NCI-H1930 (cell line): ENCODE measurements at regions not wholly inside any gene's neighbourhood (a gene's known extent, or its start where the extent isn't known, plus 50 kb on each side); places are given as distances from the start of the nearest gene placed in this dataset.
"Not testable (repeated sequence)": the region's sequence is repeated elsewhere in the genome, so short reads cannot be mapped to it uniquely, and the experiment has no call there.

Source experiments
- DNase-seq, 2 experiments: peaks; one replicate each; lab custom pipeline; 2025; lab: John Stamatoyannopoulos, UW

- no peak for DNase-seq
Measured at GRCh38 chr6:14530385-14530784, 412.8 kb downstream of the CD83 start.

- DNase-seq: no peak
Measured at GRCh38 chr6:14533446-14533845, 415.9 kb downstream of the CD83 start.

- DNase-seq: no peak
Measured at GRCh38 chr6:14537030-14537429, 419.5 kb downstream of the CD83 start.

- no peak for DNase-seq
Measured at GRCh38 chr6:14540276-14540675, 422.7 kb downstream of the CD83 start.

GRCh38 chr6:14540810-14541540 lies 423.4 kb downstream of the CD83 start:
- DNase-seq: no peak

GRCh38 chr6:14542670-14543366 lies 425.2 kb downstream of the CD83 start:
- no peak for DNase-seq

- no peak for DNase-seq
Measured at GRCh38 chr6:14543971-14544585, 426.5 kb downstream of the CD83 start.

- peak in 1 of 2 experiments; percentile 29 for DNase-seq
Measured at GRCh38 chr6:14544666-14545065, 427.1 kb downstream of the CD83 start.

GRCh38 chr6:14545496-14545895 lies 427.9 kb downstream of the CD83 start:
- DNase-seq: no peak

GRCh38 chr6:14546036-14546435 lies 428.5 kb downstream of the CD83 start:
- DNase-seq: no peak

GRCh38 chr6:14547284-14547998 lies 429.9 kb downstream of the CD83 start:
- DNase-seq: no peak

- DNase-seq: peak in 1 of 2 experiments; percentile 8
Measured at GRCh38 chr6:14549304-14549770, 431.8 kb downstream of the CD83 start.

GRCh38 chr6:14549871-14550270 lies 432.3 kb downstream of the CD83 start:
- DNase-seq: no peak

- no peak for DNase-seq
Measured at GRCh38 chr6:14550410-14550809, 432.8 kb downstream of the CD83 start.

- DNase-seq: no peak
Measured at GRCh38 chr6:14550822-14551221, 433.2 kb downstream of the CD83 start.

GRCh38 chr6:14551601-14552000 lies 434.0 kb downstream of the CD83 start:
- not testable (repeated sequence) for DNase-seq

- no peak for DNase-seq
Measured at GRCh38 chr6:14552891-14553290, 435.3 kb downstream of the CD83 start.

- no peak for DNase-seq
Measured at GRCh38 chr6:14553515-14553914, 435.9 kb downstream of the CD83 start.

- no peak for DNase-seq
Measured at GRCh38 chr6:14555804-14556203, 438.2 kb downstream of the CD83 start.

GRCh38 chr6:14559746-14560536 lies 442.4 kb downstream of the CD83 start:
- DNase-seq: no peak

- not testable (repeated sequence) for DNase-seq
Measured at GRCh38 chr6:14561563-14561962, 444.0 kb downstream of the CD83 start.

- no peak for DNase-seq
Measured at GRCh38 chr6:14567842-14568241, 450.3 kb downstream of the CD83 start.
